ENCODE measurements at regions not wholly inside any gene's neighbourhood (a gene's known extent, or its start where the extent isn't known, plus 50 kb on each side); places are given as distances from the start of the nearest gene placed in this dataset.

GRCh38 chr7:17234398-17235031, 63.9 kb upstream of the AHR start:
- DNase-seq (ENCODE audit: low read depth): peak; percentile 99

DNA sequence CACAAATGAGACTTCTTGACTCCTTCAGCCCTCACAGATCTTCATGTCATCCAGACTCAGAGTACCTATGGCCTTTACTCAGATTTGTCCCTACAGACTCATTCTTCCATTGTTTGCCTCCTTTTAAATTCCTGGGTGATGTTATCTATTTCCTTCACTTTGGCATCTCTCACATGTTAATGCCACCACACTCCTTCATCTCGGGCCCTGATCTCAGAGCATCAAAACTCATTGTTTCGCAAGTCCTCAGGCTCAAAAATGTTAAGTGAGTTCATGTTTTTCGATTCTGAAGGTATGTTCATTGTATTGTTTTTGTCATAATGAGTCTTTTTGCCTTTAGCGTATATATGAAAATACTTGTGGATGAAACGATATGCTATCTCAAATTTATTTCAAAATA, 62.3 kb upstream of the AHR start:
- DNase-seq (ENCODE audit: low read depth): no peak

DNA sequence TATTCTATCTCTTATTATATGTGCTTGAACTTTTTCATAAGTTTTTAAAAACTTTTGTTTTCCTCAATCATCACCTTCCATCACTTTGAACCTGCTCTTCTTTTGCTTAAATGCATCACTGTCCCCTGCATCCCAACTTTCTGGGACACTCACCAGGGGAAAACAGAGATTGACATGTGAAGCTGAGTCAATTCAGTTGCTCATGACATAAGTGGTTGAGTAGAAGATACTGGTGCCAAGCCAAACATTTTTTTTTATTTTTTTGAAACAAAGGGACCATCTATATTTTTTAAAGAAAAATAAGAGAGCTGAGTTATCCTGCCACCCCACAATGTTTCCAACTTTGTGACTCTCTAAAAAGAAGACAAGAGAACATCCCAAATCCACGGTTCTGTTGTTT, 61.8 kb upstream of the AHR start:
- peak; percentile 20 for DNase-seq (ENCODE audit: low read depth)

GRCh38 chr7:17239046-17239445, 59.4 kb upstream of the AHR start:
- peak; percentile 21 for DNase-seq (ENCODE audit: low read depth)

- DNase-seq (ENCODE audit: low read depth): peak; percentile 59
Observed at GRCh38 chr7:17239683-17240521, 58.5 kb upstream of the AHR start.

DNA sequence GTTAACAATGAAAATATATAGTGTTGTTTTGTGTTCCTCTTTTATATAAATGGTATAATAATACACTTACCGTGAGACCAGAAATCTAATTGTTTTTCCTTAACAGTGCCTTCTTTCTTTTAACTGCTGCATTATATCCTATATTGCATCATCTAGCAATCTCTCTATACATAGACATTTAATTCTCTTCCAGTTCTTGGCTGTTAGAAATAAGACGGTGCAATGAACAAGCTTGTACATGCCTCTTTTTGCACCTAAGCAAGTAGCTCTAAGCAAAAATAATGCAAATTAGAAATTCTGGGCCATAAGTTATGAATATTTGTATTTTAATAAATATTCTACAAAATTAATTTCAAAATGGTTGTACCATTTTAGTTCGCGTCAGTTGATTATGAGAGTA, 55.9 kb upstream of the AHR start:
- DNase-seq (ENCODE audit: low read depth): no peak

GRCh38 chr7:17244786-17245185, 53.7 kb upstream of the AHR start:
- no peak for DNase-seq (ENCODE audit: low read depth)

DNA sequence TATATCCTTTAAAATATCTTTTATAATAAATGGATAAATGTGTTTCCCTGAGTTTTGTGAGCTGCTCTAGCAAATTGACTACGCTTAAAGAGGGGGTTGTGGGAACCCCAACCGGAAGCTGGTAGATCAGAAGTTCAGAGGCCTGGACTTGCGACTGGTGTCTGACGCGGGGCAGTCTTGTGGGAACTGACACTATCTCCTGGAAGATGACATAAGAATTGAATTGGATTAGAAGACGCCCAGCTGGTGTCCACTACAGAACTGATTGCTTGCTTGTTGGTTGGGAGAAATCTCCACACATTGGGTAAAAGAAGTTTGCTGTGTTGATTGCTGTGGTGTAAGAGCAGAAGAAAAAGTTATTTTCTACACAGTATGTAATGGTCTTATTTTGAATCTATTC, 51.1 kb upstream of the AHR start:
- no peak for DNase-seq (ENCODE audit: low read depth)

GRCh38 chr7:17248527-17248926, 49.9 kb upstream of the AHR start:
- no peak for DNase-seq (ENCODE audit: low read depth)
